Astrocyte (in vitro differentiated cells and primary cell): ENCODE measurements at regions not wholly inside any gene's neighbourhood (a gene's known extent, or its start where the extent isn't known, plus 50 kb on each side); places are given as distances from the start of the nearest gene placed in this dataset.

Experiments used
- DNase-seq: peaks from one replicate; pipeline ENCODE4 v3.0.0-alpha.2; 2010; ENCODE audit warnings: low read depth
- FAIRE-seq: peaks from 2 replicates; lab custom pipeline; 2011; peaks lifted over from hg19 to GRCh38; lab: Jason Lieb, UNC
- H2AFZ ChIP-seq: 2 replicates; pipeline ENCODE4 v1.6.0; 2012; ENCODE audit warnings: low read depth, low read length, inconsistent platforms
- H3K27ac ChIP-seq: 2 replicates; pipeline ENCODE4 v1.5.1; 2011; ENCODE audit warnings: low read depth, low read length, inconsistent platforms
- H3K27me3 ChIP-seq: 2 replicates; pipeline ENCODE4 v1.6.0; 2011; ENCODE audit warnings: low read length, inconsistent platforms; ENCODE audit not compliant: insufficient read depth
- H3K36me3 ChIP-seq: 2 replicates; pipeline ENCODE4 v1.5.1; 2011; ENCODE audit warnings: low read length, inconsistent platforms; ENCODE audit not compliant: insufficient read depth
- H3K4me1 ChIP-seq: 2 replicates; pipeline ENCODE4 v1.5.1; 2011; ENCODE audit warnings: low read length, inconsistent platforms; ENCODE audit not compliant: insufficient read depth
- H3K4me2 ChIP-seq: 2 replicates; pipeline ENCODE4 v1.6.0; 2012; ENCODE audit warnings: low read length, inconsistent platforms
- H3K4me3 ChIP-seq: 2 replicates; pipeline ENCODE4 v1.5.1; 2011; ENCODE audit warnings: low read depth, mild to moderate bottlenecking, low read length, inconsistent platforms; ENCODE audit not compliant: insufficient read depth
- H3K79me2 ChIP-seq: 2 replicates; pipeline ENCODE4 v1.6.0; 2012; ENCODE audit warnings: mild to moderate bottlenecking, low read length, inconsistent platforms; ENCODE audit not compliant: insufficient read depth
- H3K9ac ChIP-seq: 2 replicates; pipeline ENCODE4 v1.6.0; 2012; ENCODE audit warnings: mild to moderate bottlenecking, low read length, inconsistent platforms
- H3K9me3 ChIP-seq: 2 replicates; pipeline ENCODE4 v1.5.1; 2012; ENCODE audit warnings: low read depth, mild to moderate bottlenecking, low read length, inconsistent platforms; ENCODE audit not compliant: insufficient read depth
- H4K20me1 ChIP-seq: 2 replicates; pipeline ENCODE4 v1.6.0; 2012; ENCODE audit warnings: low read length, inconsistent platforms; ENCODE audit not compliant: insufficient read depth
- H3K27ac Mint-ChIP-seq: one replicate; pipeline ENCODE4 v1.8.0; 2021; ENCODE audit warnings: mild to moderate bottlenecking, mixed read lengths; ENCODE audit not compliant: unreplicated experiment
- H3K27me3 Mint-ChIP-seq: one replicate; pipeline ENCODE4 v1.8.0; 2021; ENCODE audit warnings: low read depth, mixed read lengths; ENCODE audit not compliant: unreplicated experiment
- H3K36me3 Mint-ChIP-seq: one replicate; pipeline ENCODE4 v1.8.0; 2021; ENCODE audit warnings: low read depth, mixed read lengths; ENCODE audit not compliant: unreplicated experiment
- H3K4me1 Mint-ChIP-seq: one replicate; pipeline ENCODE4 v1.8.0; 2021; ENCODE audit warnings: low read depth, mixed read lengths; ENCODE audit not compliant: unreplicated experiment
- H3K4me3 Mint-ChIP-seq: one replicate; pipeline ENCODE4 v1.8.0; 2021; ENCODE audit warnings: mild to moderate bottlenecking, moderate library complexity, mixed read lengths; ENCODE audit not compliant: unreplicated experiment
- H3K9me3 Mint-ChIP-seq: one replicate; pipeline ENCODE4 v1.8.0; 2021; ENCODE audit warnings: mild to moderate bottlenecking, mixed read lengths; ENCODE audit not compliant: unreplicated experiment
- CTCF ChIP-seq: IDR thresholded peaks from 2 replicates; pipeline ENCODE4 v1.5.1; 2011; ENCODE audit warnings: low read depth, mild to moderate bottlenecking, inconsistent platforms, low read length, moderate library complexity; ENCODE audit not compliant: insufficient read depth
- EZH2 ChIP-seq: IDR thresholded peaks from 2 replicates; pipeline ENCODE4 v1.6.1; 2012; ENCODE audit warnings: mild to moderate bottlenecking, low read length, inconsistent platforms; ENCODE audit not compliant: insufficient read depth

GRCh38 chr3:132783152-132783551 lies 60.9 kb upstream of the NPHP3 start:
- H3K27ac ChIP-seq = no peak overlapping the region
- Mint-ChIP-seq H3K9me3 (no peaks in the 10 kb centered on the region), H3K36me3 (no peaks in the 10 kb centered on the region), H3K4me3 (no peak overlapping the region), H3K27me3 (no peaks in the 10 kb centered on the region), H3K4me1 (peaks cover 25% of the 10 kb centered on the region), H3K27ac (no peak overlapping the region)
- H2AFZ ChIP-seq = no peak overlapping the region
- no peaks in the 10 kb centered on the region for H3K79me2 ChIP-seq
- H3K36me3 ChIP-seq = no peaks in the 10 kb centered on the region
- DNase-seq (peak; percentile 44), FAIRE-seq (peak; percentile 58)
- H3K4me2 ChIP-seq = no peak overlapping the region
- no peak overlapping the region for H3K9ac ChIP-seq
- H3K27me3 ChIP-seq = no peaks in the 10 kb centered on the region
- H4K20me1 ChIP-seq = no peaks in the 10 kb centered on the region
- H3K4me3 ChIP-seq = no peak overlapping the region
- TF ChIP-seq CTCF (no peak), EZH2 (no peak)
- H3K4me1 ChIP-seq = peaks cover 5% of the 10 kb centered on the region
- no peaks in the 10 kb centered on the region for H3K9me3 ChIP-seq

GRCh38 chr3:132781922-132782321 lies 59.7 kb upstream of the NPHP3 start:
- H3K36me3 Mint-ChIP-seq = no peaks in the 10 kb centered on the region
- H3K4me3 Mint-ChIP-seq = no peak overlapping the region
- no peak overlapping the region for H3K27ac Mint-ChIP-seq
- Histone ChIP-seq H2AFZ (no peak overlapping the region), H4K20me1 (no peaks in the 10 kb centered on the region), H3K4me2 (no peak overlapping the region), H3K9me3 (no peaks in the 10 kb centered on the region), H3K36me3 (no peaks in the 10 kb centered on the region), H3K4me3 (no peak overlapping the region), H3K4me1 (peaks cover 3% of the 10 kb centered on the region), H3K27me3 (no peaks in the 10 kb centered on the region), H3K79me2 (no peaks in the 10 kb centered on the region), H3K27ac (no peak overlapping the region), H3K9ac (no peak overlapping the region)
- DNase-seq (no peak), FAIRE-seq (no peak)
- peaks cover 21% of the 10 kb centered on the region for H3K4me1 Mint-ChIP-seq
- TF ChIP-seq CTCF (no peak), EZH2 (no peak)
- H3K27me3 Mint-ChIP-seq = no peaks in the 10 kb centered on the region
- H3K9me3 Mint-ChIP-seq = no peaks in the 10 kb centered on the region

GRCh38 chr3:132777171-132777570 lies 55.0 kb upstream of the NPHP3 start:
- H3K27ac Mint-ChIP-seq = no peak overlapping the region
- H3K9me3 Mint-ChIP-seq = no peaks in the 10 kb centered on the region
- H3K36me3 Mint-ChIP-seq = no peaks in the 10 kb centered on the region
- TF ChIP-seq CTCF = no peak
- no peak for TF ChIP-seq EZH2
- no peaks in the 10 kb centered on the region for H3K4me1 ChIP-seq
- H3K9me3 ChIP-seq = no peaks in the 10 kb centered on the region
- H3K27me3 Mint-ChIP-seq = no peaks in the 10 kb centered on the region
- no peak overlapping the region for H3K9ac ChIP-seq
- no peaks in the 10 kb centered on the region for H4K20me1 ChIP-seq
- H3K36me3 ChIP-seq = no peaks in the 10 kb centered on the region
- no peaks in the 10 kb centered on the region for H3K79me2 ChIP-seq
- no peak overlapping the region for H2AFZ ChIP-seq
- no peak for FAIRE-seq
- no peaks in the 10 kb centered on the region for H3K27me3 ChIP-seq
- peaks cover 6% of the 10 kb centered on the region for H3K4me1 Mint-ChIP-seq
- no peak overlapping the region for H3K4me3 Mint-ChIP-seq
- DNase-seq = no peak
- H3K4me3 ChIP-seq = no peak overlapping the region
- H3K27ac ChIP-seq = no peak overlapping the region
- no peak overlapping the region for H3K4me2 ChIP-seq
